ENCODE measurements at regions not wholly inside any gene's neighbourhood (a gene's known extent, or its start where the extent isn't known, plus 50 kb on each side); places are given as distances from the start of the nearest gene placed in this dataset.

GRCh38 chr20:60888771-60889170 lies 363.3 kb upstream of the CDH4 start:
- no peak for DNase-seq (ENCODE audit: low read depth in 2 of 2)

DNA sequence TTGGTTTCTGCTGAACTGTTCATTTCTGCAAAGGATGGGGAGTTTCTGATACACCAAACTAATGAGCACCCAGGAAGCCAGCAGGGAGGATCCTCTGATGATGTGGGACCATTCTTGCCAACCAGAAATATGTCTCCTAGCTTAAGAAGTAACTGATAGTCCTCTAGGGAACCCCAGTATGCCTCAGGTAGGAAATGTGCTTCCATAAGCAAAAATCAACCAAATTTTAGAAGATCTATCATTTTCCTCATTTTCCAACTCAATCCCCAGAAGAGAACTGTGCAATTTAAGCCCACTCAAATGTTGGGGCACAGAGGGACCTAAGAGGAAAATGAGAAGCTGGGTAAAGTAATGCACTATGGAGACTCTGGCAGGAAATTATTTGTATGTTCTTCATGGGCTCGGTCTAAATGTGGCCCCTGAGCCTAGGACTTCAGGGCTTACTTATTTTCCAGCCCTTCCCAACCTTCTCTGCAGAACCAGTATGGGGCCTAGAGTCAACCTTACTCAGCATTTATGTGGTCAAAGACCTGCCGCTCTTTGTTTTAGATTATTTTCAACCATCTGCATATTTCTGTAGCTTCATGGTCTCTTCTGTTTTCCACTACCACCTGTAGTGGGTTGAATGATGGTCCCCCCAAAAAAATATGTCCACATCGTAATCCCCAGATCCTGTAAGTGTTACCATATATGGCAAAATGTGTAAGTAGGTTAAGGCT lies 359.8 kb upstream of the CDH4 start:
- DNase-seq (ENCODE audit: low read depth in 2 of 2) = no peak

GRCh38 chr20:60894091-60894490 lies 358.0 kb upstream of the CDH4 start:
- no peak for DNase-seq (ENCODE audit: low read depth in 2 of 2)

DNA sequence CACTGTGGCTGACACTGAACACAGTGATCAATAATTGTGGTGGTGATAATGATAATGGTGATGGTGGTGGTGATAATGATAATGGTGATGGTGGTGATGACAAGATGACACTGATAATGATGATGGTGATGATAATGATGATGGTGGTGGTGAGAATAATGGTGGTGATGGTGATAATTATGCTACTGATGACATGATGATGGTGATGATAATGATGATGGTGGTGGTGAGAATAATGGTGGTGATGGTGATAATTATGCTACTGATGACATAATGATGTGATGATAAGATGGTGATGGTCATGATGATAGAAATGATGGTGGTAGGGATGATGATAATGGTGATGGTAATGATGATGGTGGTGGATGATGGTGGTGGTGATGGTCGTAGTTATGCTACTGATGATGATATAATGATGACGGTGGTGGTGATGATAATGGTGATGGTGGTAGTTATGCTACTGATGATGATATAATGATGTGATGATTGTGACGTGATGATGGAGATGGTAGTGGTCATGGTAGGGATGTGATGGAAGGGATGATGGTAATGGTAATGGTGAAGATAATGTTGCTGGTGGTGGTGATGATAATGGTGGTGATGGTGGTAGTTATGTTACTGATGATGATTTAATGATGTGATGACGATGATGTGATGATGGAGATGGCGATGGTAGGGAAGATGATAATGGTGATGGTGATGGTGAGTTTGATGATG lies 356.5 kb upstream of the CDH4 start:
- no peak for DNase-seq (ENCODE audit: low read depth in 2 of 2)

GRCh38 chr20:60897976-60898375 lies 354.1 kb upstream of the CDH4 start:
- no peak for DNase-seq (ENCODE audit: low read depth in 2 of 2)

DNA sequence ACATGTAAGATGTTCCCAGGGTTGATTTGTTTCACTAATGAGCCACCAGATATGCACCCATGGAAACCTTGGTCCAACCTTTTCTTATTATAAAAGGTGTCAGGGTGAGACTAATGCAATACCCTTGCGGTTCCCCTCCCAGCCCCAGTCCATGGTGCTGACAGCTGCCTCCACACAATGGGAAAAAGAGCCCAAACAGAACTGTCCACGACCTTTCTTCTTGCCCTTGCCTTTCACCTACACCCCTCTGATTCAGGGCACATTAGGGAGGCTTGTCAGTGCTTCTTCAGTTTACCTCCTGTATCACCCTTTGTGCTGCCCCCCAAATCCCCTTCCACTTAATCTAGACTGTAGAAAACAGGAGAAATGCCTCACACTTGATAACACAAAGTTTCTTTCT lies 352.7 kb upstream of the CDH4 start:
- no peak for DNase-seq (ENCODE audit: low read depth in 2 of 2)

- no peak for DNase-seq (ENCODE audit: low read depth in 2 of 2)
Measured at GRCh38 chr20:60900618-60901017, 351.4 kb upstream of the CDH4 start.

DNA sequence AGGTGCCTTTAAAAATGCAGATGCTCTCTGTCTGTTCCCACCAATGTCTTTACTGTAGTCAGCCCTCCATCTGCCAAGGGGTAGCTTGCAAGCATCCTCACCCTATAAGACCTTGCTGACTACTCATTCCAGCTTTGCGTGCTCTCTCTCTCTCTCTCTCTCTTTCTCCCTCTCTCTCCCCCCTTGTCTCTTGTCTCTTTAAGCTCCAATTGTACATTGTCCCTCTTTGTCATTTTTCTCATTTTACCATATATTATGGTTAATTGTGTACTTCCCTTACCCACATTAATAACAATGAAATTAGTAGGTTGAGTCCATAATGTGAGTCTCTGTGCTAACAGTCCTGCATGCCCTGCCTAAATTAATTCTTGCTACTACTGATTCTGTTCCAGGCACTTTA lies 350.2 kb upstream of the CDH4 start:
- no peak for DNase-seq (ENCODE audit: low read depth in 2 of 2)

DNA sequence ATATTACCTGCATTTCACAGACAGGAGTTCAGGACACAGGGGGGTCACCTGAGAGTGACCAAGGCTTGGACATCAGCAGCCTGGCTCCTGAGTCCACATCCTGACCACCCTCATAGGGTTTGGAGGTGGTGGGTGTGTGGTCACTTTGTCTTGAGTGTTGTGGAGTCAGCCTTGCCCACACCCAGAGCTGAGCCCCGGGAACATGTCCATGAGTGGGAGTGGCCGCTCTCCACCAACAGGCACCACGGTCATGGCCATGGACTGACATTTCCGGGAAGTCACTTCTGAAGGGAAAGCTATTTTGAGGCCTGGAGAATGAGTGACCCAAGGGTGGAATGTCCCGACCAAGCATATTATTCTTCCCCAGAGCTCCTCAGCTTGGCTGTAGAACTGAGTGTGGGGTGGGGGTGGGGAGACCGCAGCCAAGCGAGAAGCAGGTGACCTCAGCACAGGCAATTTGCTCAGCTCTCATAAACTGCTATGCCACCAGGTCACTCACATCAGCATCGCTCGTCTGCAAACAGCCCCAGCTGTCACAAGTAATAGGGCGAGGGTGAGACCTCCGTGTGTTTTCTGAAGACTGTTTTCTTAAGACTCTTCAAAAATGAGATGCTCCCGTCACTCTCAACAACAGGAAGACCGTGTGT lies 348.6 kb upstream of the CDH4 start:
- DNase-seq (ENCODE audit: low read depth in 2 of 2) = no peak

DNA sequence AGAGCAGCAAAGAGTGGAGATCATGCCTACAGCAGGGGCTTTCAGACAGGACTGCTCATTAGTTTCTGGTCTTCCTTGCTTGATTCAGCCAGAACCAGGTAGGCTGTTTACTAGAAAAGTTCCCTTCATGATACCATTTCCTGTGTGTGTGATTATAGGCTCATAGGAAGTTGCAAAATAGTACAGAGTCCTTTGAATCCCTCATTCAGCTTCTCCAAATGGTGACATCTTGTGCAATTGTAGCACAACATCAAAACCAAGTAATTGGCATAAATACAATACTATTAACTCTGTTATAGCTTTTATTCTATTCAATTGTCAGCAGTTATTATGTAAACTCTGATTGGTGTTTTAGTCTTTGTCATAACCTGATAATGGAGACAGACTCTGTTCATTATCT lies 347.3 kb upstream of the CDH4 start:
- no peak for DNase-seq (ENCODE audit: low read depth in 2 of 2)

GRCh38 chr20:60905919-60906318 lies 346.1 kb upstream of the CDH4 start:
- DNase-seq (ENCODE audit: low read depth in 2 of 2) = no peak

DNA sequence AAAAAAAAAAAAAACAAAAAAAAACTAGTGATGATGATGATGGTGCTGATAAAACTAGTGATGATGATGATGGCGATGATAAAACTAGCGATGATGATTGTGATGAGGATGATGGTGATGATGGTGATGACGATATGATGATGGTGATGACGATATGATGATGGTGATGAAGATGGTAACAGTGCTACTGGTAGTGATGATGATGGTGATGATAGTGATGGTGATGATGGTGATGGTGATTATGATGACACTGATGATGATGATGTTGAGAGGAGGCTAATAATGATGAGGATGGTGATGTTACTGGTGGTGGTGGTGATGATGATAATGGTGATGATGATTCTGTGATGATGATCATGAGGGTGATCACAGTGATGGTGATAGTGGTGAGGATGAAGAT lies 345.5 kb upstream of the CDH4 start:
- no peak for DNase-seq (ENCODE audit: low read depth in 2 of 2)

DNA sequence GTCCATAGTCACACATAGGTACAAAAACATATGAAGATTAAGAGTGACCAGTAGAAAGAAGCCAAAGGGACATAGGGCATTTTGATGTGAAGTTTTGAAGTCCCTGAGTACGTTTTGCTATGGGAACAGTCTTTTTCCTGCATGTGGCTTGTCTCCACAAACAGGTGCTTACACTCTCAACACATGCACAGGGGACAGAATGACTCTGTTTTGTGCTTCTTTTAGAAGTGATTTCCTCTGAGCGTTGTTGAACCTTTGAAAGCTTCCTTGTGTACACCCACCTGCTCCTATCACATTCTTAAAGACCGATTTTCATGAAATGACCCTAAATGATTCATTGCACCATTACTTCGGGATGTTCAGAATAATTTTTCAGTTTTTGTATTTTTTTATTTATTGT lies 338.8 kb upstream of the CDH4 start:
- DNase-seq (ENCODE audit: low read depth in 2 of 2) = no peak

- no peak for DNase-seq (ENCODE audit: low read depth in 2 of 2)
Measured at GRCh38 chr20:60921022-60921622, 330.9 kb upstream of the CDH4 start.

- no peak for DNase-seq (ENCODE audit: low read depth in 2 of 2)
Measured at GRCh38 chr20:60926831-60927230, 325.2 kb upstream of the CDH4 start.

DNA sequence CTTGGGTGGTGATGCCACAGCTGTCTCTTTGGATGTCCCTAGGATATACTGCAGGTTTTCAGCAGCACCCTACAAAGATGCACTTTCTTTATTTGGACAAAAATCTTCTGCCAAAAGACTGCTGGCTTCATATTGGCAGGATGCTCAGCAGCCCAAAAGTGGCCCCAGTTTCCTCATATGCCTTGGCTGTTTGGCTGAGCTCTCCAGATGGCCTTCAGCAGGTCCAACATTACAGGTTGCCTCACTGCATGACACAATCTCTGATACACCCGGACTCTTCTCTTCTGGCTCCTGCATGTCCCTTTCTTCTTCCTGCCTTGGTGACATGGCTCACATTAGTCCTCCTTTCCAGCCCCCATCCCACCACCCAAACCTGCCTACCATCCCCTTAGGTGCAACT lies 323.7 kb upstream of the CDH4 start:
- no peak for DNase-seq (ENCODE audit: low read depth in 2 of 2)

DNA sequence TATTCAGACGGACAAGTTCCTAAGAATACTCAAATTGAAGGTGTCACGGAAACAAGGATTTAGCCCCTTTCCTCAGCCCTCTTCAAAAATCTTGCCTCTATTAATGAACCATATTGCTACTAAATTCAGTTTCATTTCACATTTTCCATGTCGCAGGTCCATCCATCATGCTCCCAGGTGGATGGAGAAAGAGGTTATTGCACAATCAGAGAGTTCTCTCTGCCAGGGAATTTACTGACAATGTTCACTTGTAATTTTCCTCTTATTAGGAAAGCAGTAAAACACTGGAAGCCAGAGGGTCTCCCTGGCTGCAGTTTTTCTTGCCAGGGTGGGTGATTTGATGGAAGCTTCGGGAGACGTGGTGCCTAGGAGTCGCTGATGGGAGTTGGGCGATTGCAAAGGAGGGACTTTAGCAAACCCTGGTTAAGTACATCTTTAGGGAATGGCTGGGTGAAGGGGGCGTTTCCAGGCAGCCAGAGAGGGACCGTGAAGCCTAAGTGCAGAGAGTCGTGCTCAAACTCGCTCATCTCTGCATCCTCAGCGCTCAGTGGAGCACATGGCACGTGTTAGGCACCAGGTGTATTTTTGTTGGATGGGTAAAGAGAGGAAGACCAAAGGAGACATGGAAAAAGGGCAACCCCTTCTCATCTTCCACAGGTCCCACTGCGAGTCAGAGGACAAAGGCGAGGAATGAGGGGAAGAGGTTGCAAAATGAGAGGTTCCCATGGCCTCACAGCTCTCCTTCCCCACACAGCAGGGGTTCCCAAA lies 321.9 kb upstream of the CDH4 start:
- DNase-seq (ENCODE audit: low read depth in 2 of 2) = no peak

GRCh38 chr20:60931696-60932095 lies 320.4 kb upstream of the CDH4 start:
- DNase-seq (ENCODE audit: low read depth in 2 of 2) = no peak

DNA sequence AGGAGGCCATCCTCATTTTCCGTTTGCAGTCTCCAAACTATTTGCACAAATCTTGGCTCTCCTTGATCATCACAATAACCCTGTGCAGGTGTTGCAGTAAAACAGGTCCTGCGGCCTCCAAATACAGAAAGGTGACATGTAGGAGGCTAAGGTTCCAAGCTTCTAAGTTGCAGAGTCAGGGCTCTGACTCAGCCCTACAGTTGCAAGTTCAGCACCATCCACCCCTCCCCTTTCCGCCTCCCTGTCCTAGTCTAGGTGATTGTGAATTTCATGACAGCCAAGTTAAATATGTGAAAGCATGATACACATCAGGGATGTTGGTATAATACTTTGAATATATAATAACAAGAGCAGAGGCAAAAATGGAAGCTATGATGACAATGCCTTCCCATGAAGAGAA lies 317.3 kb upstream of the CDH4 start:
- no peak for DNase-seq (ENCODE audit: low read depth in 2 of 2)

DNA sequence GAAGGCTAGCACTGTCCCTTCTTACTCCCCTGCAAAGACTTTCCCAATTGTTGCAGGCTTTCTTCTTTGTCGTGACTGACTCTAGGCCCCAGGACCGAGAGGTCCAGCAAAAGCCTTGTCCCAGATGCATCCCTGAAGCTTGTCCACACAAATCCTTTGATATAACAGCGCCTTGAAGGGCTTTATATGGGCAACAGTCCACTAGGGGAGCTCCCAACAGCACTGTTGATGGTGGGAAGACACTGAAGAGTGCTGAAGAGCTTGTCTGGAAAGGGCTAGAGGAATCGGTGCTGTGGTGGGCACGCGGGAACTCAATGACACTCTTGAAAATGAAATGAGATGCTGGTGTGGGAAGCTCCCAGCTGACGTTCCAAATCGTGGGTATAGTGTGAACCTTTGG lies 316.1 kb upstream of the CDH4 start:
- no peak for DNase-seq (ENCODE audit: low read depth in 2 of 2)

- DNase-seq (ENCODE audit: low read depth in 2 of 2) = no peak
Measured at GRCh38 chr20:60937585-60937984, 314.5 kb upstream of the CDH4 start.

- DNase-seq (ENCODE audit: low read depth in 2 of 2) = no peak
Measured at GRCh38 chr20:60941379-60941778, 310.7 kb upstream of the CDH4 start.
